Central memory CD4-positive, alpha-beta T cell (primary cell): ENCODE measurements at regions not wholly inside any gene's neighbourhood (a gene's known extent, or its start where the extent isn't known, plus 50 kb on each side); places are given as distances from the start of the nearest gene placed in this dataset.

Experiments used
- DNase-seq: peaks from one replicate; pipeline ENCODE4 v3.0.0; 2022

DNA sequence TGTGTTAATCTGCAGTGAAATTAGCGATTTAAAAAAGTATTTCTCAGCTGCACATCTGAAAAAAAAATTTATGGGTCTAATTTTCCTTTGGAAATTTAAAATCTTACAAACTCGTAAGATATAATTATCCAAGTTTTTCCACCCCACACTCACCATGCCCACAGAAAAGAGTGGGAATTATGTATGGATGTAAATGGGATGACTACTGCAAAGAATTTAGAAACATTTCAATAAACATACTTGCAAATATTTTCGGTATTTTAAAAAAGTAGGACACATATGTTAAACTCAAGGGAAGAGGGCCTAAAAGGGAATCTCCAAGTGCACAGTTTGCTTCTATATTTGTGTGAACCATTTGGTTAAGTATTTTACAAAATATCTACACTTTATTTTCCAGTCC lies 1039.9 kb upstream of the POU3F3 start:
- DNase-seq: no peak

DNA sequence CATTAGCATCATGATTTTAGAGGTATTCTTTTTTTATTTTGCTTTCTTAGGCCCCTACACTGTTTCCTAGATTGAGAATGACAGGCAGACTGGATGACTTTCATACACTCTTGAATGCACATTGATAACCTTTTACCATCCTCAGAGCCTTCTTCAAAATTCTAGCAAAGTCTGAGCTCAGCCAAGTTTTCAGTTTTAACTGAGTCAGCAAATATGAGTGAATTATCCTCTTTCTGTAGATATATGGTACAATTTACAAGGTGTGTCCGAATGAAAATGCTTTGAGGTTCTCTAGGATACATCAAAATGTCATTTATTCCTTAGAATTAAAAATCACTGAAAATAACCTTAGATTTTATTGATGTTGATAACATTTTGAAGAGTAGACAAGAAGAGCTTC lies 1038.2 kb upstream of the POU3F3 start:
- DNase-seq: no peak

DNA sequence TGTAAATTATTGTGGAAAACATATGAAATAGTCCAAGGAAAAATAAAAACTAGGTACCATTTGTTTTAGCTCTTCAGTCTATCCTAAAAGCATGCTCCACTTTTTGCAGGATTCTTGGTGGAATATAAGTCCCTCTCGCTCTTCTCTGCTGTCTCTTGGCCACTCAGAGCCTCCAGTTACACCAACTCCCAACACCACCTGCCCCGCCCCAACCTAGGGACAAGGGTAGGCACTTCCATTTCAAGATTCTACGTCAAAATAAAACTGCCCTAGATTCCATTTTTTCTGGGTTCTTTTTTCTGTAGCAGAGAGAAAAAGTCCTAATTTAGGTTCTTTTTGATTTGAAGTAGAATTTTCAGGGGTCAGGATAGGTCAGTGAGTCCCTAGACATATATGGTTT lies 1036.2 kb upstream of the POU3F3 start:
- no peak for DNase-seq

DNA sequence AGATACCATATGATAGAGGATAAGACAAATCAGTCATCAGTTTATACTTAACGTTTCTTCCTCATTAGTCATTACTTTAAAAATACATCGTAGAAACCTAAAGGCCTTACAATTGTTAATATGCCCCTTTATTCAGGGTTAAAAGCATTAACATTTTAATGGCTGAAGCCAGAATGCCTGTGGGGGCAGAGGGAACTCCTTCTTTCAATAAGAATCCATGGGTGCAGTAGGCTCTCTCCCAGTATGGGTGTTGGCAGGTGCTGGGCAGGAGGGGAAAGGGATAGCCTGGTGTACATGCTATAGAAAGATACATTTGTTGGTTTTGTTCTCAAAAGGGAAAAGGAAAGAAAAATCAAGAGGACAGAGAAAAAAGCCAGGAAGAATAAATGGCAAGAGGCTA lies 1035.7 kb upstream of the POU3F3 start:
- DNase-seq: no peak

DNA sequence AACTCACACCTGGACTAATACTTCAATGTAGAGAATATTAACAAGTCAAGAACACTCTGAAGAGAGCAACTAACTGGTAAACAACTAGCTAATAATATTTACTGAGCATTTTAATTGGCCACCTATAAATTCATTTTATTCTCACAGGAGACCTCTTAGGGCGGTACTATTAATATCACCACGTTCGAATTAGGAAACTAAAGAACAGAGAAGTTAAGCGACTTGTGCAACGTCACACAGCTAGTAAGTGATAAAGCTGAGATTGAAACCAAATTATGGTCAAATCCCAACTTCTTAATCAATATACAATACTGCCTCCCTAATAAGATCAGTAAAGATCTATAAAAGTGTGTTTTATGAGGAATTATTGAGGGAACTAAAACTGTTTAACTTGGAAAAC lies 1034.3 kb upstream of the POU3F3 start:
- no peak for DNase-seq

DNA sequence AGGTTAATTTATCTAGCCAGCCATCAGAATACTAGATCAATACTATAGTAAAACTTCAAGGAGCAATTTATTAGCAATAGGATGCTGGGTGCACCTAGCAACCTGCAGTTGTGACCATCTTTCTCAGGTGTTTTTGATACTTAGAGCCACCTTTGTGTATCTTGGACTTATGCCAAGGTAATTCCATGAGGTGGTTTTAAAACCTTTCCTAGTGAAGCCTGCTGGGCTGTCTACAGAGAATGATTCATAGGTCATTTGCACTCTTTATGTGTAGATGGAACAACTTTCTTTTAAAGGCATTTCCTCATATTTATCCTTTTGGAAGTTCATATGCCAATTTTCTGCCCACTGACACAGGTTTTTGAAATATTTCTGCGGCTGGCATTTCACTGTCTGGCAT lies 1030.1 kb upstream of the POU3F3 start:
- no peak for DNase-seq

DNA sequence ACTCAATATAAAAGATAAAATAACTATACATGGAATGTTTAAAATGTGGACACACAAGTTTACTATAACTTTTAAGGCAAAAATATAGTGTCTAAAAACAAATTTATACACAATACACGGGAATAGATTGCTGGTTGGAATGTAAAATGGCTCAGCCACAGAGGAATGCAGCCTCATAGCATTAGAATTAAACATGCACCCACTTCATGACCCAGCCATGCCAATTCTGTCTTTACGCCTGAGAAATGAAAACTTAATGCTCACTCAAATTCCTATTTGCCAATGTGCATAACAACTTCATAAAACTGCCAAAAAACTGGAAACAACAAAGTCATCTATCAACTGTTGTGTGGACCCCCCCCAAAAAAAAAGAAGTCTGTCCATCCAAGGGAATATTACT lies 1006.6 kb upstream of the POU3F3 start:
- no peak for DNase-seq

DNA sequence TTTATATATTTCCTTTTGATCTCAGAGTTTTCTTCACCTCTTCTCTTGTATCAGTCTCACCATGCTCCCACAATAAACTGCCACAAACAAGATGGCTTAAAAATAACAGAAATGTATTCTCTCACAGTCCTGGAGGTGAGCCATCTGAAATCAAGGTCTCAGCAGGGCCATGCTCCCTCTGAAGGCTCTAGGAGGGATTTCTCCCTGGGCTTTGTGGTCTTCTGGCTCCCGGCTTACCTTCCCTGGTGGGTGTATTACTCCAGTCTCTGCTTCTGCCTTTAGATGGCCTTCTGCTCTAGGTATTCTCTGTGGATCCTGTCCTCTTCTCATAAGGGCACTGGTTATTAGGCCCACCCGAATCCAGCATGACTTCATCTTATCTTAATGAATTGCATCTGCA lies 994.7 kb upstream of the POU3F3 start:
- DNase-seq: no peak

DNA sequence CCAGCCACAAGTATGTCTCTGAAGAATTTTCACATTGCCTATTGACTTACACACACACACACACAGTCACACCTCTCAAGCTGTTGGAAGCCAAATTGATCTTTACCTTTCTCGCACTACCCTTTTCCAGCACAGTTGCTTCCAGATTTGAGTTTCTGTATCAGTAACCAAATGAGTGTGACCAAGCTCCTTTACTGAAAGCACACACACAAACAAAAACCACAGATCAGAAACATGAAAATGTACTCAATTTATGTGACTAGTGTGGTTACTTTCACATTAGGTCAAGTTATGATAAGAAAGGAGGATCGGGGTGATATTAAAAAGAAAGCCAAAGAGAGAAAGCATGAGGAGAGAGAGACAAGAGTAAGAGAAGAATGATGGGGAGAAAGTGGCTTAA lies 993.9 kb upstream of the POU3F3 start:
- no peak for DNase-seq

DNA sequence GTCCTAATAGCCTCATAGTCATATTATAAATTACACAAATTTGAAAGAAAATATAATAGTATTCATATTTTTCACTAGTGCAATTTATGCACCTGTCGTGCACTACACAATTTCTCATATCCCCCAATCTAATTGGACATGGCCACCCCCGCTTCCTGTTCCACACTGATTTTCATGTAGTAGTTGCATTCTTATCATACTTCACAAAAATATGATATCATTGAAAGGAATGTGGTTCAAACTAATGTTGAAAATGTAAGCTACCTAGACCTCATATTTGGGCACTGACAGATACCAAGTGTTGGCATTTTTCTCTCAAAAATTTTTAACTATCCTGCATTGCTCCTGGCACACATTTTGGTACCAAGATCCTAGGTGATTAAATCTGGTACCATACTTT lies 985.5 kb upstream of the POU3F3 start:
- DNase-seq: no peak

DNA sequence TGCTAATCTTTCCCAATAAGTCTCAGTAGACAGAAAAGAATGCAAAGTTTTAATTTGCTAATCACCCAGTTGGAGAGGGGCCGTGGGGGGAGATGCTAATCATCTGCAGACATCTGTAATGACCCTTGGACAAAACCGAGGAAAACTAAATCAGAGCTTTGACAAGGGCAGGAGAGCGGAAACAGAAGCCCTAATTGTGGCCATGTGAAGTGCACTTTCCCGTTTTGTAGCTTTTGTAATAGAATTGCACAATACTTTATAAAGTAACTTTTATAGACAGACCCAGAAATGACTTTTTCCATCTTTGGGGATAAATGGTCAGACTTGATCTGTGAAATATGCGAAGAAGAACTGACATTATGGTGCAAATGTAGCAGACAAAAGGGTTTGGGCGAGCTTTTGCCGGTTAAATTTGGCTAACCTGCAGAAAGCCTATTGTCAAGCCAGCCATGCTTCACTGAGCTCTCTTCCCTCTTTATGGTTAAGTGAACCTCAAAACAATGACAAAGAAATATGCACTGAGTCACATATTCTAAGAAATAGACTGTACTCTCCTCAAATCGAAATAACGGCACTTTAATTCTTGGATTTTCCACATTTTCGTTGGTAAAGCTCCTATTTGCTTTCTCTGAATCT lies 980.1 kb upstream of the POU3F3 start:
- no peak for DNase-seq

DNA sequence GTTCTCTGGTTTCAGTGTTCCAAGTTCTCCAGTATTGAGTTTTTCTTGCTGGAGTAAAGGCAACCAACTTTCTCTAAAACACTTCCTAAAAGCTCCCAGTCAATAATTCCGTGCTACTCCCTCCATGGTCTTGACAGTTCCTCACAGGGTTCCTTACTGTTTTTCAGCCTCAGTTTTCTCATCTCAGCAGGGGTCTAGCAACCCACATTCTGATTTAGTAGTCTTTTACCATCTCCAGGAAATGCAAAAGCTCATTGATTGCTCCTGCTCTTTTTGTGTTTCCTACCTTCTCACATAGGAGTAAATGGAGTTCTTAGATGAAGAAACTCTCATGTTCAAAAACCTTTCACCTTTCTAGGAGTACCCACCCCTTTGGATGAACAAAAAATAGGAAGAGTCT lies 978.8 kb upstream of the POU3F3 start:
- DNase-seq: no peak

DNA sequence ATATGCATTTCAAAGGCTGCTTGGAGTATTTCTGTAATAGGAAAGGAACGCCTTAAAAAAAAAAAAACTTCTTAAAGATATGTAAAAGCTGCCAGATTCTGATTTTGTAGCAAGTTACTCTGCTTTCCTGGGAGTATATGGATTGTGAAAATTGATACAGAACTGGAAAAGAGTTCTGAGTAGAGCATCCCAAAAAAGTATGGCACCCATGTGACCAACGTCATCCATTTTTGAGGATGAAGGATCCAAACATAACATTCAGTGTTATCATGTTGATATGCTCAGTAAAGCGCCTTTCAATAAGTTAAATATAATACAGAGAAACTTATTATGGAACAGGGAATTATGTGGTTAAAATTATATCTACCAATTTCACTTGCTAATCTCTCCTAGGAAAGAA lies 978.4 kb upstream of the POU3F3 start:
- DNase-seq: no peak

DNA sequence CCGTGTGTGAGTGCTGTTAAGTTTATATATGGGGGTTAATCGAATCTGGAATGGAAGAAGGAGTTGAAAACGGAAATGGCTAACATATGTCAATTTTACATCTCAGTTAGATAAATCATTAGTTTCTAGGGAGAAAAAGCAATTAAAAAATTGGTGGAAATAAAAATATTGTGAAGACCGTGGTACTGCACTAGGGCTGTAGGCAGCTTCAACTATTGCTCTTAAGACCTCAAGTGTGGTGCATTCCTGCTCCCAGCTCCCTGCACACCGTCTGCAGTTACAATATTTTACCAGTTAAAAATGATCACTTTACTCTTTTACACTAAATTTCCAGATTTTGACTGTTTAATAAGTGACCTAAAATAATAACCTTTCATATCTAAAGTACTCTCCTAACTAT lies 977.3 kb upstream of the POU3F3 start:
- no peak for DNase-seq

DNA sequence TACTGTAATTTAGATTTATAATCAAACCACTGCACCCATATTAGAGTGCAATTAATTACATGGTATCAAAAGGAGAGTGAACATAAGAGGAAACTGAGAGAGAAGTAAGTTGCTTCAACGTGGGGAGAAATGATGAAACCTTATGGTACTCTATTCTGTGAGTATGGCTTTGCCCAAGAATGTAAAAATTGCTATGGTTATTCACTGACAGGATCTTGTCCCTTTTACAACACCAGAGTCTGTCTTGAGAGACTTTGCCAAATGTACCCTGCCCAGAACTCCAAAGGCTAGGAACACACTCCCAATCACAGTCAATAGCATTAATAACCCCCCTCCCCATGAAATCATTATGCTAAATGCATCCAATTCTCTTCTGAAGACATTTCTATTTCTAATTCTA lies 974.8 kb upstream of the POU3F3 start:
- DNase-seq: no peak

DNA sequence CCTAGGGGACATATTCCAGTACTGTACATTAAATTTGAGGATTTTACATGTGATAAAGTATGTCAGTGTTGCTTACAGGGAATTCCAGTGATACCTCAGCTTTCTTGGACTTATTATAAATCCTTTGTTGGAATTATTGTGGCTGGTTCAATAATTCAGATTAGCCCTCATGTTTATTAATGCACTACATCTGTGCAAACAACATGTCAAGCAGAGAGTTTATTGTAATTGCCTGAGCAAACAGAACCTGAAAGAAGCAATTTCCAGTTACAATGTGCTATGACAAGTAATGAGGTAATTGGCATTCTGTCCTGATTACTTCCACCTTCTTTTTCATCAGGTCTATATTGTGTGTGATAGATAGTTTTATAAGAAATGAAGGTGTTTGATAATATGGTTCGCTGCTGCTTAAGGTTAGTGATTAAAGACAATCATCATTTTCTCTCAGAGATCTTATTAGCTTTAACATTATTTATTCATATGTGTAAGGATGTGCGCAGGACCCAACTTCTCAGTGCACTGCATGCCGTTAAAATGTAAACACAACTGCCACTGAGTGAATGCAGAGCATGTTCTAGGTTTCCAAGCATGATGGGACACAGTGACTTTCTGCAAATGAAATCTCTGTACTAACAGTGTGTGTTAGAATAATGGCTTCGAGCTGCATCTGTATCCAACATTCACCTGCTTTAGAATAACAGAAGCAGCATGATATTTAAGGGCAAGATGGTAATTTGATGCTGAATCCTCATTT lies 973.7 kb upstream of the POU3F3 start:
- no peak for DNase-seq

DNA sequence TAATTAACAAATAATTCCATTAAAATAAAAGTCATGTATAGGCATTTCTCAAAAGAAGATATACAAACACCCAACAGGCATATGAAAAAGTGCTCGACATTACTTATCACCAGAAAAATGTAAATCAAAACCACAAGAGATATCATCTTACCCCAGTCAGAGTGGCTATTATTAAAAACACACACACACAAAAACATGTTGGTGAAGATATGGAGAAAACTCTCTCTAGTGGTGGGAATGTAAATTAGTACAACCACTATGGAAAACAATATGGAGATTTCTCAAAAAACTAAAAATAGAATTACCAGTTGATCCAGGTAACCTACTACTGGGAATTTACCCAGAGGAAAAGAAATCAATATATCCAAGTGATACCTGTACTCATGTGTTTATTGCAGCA lies 966.3 kb upstream of the POU3F3 start:
- DNase-seq: no peak

DNA sequence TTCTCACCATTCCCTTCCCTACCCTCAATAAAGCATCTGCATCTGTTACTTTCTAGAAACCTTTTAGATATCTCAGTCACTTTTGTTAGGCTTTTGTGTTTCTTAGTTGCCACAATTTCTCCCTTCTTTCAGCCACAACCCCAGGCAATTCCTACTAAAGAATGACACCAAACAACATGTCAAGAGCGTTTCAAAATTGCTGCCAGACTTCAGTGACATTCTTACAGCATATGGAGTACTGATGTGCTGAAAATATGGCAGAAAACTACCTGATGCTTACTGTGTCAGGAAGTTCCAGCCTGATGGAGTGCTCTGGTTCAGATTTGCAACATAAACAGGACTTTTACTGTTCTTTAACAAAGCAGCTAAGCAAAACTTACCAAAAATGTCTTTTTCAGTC lies 957.7 kb upstream of the POU3F3 start:
- DNase-seq: no peak

DNA sequence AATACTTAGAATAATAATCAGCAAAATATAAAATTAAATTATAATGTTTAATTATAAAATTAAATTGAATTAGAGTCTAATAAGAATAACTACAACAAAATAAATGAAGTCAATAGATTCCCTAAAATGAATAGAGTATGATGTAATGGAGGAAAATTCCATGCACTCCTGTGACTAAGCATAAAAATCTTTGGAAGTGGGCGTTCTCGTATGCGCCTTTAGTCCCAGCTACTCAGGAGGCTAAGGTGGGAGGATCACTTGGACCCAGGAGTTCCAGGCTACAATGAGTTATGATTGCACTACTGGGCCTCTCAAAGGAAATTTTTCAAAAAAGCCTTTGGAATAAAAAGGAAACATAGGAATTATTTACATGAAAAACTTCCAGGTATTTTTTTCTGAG lies 955.4 kb upstream of the POU3F3 start:
- DNase-seq: no peak

DNA sequence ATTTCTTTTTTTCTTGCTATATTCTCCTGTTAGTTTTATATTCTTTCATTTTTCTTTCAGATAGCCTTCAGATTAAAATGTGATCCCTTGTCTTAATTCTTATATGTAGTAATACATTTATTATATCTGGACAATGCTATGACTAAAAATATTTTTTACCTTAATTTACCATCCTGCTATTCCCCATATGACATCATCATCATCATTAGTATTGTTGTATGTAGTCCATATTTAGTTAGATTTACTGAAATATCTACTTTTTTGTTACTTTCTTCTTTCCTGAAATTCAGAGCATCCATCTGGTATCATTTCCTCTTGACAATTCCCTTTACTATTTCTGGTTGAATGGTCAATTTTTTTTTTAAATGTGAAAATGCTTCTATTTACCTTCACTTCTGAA lies 951.6 kb upstream of the POU3F3 start:
- DNase-seq: no peak

DNA sequence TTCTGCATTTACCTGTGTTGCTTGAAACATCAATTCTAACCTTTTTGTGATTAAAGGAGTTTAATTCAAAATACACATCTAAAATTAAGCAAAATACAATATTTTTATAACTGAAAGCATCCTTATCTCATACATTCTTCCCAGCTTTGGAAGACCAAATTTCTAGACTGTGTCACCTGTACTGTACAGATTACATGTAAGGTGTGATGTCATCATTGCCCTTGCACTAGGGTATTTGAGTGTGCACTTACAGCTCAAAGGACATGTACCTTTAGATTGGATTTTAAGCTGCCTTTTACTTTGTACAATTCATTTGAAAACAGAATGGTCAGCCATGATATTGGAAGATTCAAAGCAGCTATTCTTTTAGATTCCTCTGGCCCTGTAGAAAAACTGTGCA lies 932.8 kb upstream of the POU3F3 start:
- DNase-seq: no peak

DNA sequence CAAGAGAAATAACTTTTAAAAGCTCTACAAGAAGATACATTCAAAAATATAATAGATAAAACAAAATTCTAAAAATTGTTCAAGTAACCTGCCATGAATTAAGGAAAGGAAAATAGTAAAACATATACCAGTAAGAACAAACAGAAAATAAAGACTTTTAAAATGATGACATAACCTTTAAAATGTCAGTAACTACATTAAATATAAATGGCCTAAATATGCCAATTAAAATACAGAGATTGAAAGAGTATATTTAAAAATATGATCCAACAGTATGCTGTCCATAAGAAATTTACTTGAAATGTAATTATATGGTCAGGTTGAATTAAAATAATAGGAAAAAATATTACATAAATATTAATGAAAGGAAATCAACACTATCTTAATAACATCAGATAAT lies 911.7 kb upstream of the POU3F3 start:
- DNase-seq: no peak

DNA sequence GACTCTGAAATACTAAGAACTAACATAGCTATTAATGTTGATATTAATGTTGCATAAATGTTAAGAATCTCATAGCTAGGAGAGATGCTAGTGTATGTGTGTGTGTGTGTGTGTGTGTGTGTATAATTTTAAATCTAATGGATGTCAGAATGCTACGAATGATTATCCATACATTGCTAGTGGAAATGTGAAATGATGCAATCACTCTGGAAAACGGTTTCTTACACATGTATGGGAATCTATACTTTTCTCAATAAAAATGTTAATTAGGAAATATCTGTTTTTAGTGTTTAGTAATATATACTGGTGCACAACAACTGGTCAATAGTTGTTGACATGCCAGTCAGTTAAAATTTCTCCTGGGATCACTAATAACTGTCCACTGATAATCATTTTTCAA lies 908.8 kb upstream of the POU3F3 start:
- no peak for DNase-seq

DNA sequence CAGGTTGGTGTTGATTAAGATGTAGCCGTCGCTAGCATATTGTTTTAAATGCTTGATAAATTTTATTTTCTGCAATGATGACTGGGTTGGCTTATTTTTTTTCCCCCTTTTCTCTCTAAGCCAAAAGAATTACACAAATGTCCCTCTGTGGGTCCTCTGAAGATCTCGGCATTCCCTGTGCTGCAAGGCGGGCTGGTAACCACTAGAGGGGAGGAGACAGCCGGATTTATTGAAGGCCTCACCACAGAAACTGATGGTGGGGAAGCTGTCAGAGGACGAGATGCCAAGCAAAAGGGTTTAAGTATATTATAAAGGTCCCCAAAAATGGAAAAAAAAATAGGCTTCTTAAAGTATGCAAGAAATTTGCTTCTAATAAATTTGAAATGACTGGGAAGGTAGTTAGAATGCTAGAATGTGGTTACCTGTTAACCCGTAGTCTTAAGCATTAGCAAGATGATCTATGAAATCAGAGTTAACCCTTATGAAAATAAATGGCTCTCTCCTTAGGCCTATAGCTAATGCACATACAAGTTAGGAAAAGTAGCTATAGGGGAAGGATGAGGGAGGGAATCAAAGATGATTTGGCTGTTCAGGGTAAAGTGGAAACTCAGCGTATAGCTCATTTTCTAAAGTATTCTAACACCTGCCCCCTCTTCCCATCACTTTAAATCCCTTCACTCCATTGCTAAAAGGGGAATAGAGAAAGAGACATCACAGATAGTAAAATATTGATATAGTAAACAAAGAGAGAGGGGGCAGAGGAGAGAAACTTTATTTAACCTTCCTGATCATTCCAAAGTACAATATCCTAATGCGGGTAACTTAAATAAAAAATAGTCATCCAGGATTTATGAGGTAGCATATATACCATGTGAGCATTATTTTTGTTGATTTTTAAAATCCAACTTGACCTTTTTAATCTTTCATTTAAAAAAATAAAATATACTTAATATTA lies 894.5 kb upstream of the POU3F3 start:
- DNase-seq: no peak
